PFSK-1 (cell line): ENCODE measurements at regions not wholly inside any gene's neighbourhood (a gene's known extent, or its start where the extent isn't known, plus 50 kb on each side); places are given as distances from the start of the nearest gene placed in this dataset.

Experiments used
- FOXP2 ChIP-seq: optimal IDR thresholded peaks from 2 replicates; pipeline ENCODE3; 2011; ENCODE audit warnings: borderline replicate concordance, control low read depth, inconsistent platforms; ENCODE audit not compliant: insufficient read depth; ENCODE audit errors: extremely low read length, extremely low read depth
- POLR2AphosphoS5 ChIP-seq: IDR thresholded peaks from 2 replicates; pipeline ENCODE4 v1.6.1; 2012; ENCODE audit warnings: low read depth, mild to moderate bottlenecking, control low read depth, low read length, moderate library complexity
- REST ChIP-seq, 2 experiments: IDR thresholded peaks; 2 replicates each; pipeline versions ENCODE4 v1.6.1 to v1.8.0; 2011 to 2012; ENCODE audit warnings: low read depth in 2 of 2, low read length in 2 of 2, control low read depth in 1 of 2, inconsistent platforms in 1 of 2, mild to moderate bottlenecking in 1 of 2, moderate library complexity in 1 of 2; ENCODE audit not compliant: insufficient read depth in 1 of 2
- SIN3A ChIP-seq: IDR thresholded peaks from 2 replicates; pipeline ENCODE4 v1.6.1; 2012; ENCODE audit warnings: mild to moderate bottlenecking, low read length, moderate library complexity, borderline replicate concordance; ENCODE audit not compliant: insufficient read depth
- TAF1 ChIP-seq: IDR thresholded peaks from 2 replicates; pipeline ENCODE4 v1.6.1; 2012; ENCODE audit warnings: low read length, control low read depth, borderline replicate concordance; ENCODE audit not compliant: insufficient read depth

- TF ChIP-seq REST (IDR thresholded peaks at IDR 0.05; ENCODE audit: insufficient read depth in 1 of 2, low read depth in 2 of 2, low read length in 2 of 2) (no peak), SIN3A (no peak), TAF1 (no peak), POLR2AphosphoS5 (no peak), FOXP2 (no peak)
Measured at GRCh38 chr15:53059273-53060043, 269.3 kb upstream of the ONECUT1 start.
